ENCODE measurements at regions not wholly inside any gene's neighbourhood (a gene's known extent, or its start where the extent isn't known, plus 50 kb on each side); places are given as distances from the start of the nearest gene placed in this dataset.
"Not testable (repeated sequence)": the region's sequence is repeated elsewhere in the genome, so short reads cannot be mapped to it uniquely, and the experiment has no call there.

DNA sequence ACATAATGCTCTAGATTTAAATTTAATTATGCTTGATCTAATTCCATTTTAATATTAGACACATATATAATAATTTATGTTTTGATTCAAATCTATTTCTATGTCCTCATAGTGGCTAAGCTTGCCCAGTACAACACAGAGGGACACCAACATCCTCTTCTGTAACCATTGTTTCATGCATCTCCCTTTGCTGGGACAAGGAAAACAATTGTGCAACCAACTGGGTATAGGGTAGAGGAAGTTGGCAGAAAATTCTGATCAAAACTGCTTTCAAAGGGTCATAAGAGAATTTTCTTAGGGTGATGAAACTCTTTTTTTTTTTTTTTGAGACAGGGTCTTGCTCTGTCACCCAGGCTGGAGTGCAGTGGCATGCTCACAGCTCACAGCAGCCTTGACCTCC is 121.4 kb upstream of the SGO1 start:
- Histone ChIP-seq H3K27ac (ENCODE audit: insufficient read depth, low read length, poor library complexity, severe bottlenecking) (no peak overlapping the region), H3K27me3 (replicated peaks; ENCODE audit: control insufficient read depth, insufficient read depth, low read length, poor library complexity, severe bottlenecking) (no peaks in the 10 kb centered on the region), H3K36me3 (ENCODE audit: control insufficient read depth, insufficient read depth, low read length) (no peaks in the 10 kb centered on the region), H3K9me3 (ENCODE audit: control insufficient read depth, low read length) (no peaks in the 10 kb centered on the region), H3K4me1 (ENCODE audit: control insufficient read depth, insufficient read depth, low read length, poor library complexity, severe bottlenecking) (no peaks in the 10 kb centered on the region), H3K4me3 (ENCODE audit: insufficient read depth, low read depth, low read length, poor library complexity, severe bottlenecking) (no peak overlapping the region)
- no peak for DNase-seq

DNA sequence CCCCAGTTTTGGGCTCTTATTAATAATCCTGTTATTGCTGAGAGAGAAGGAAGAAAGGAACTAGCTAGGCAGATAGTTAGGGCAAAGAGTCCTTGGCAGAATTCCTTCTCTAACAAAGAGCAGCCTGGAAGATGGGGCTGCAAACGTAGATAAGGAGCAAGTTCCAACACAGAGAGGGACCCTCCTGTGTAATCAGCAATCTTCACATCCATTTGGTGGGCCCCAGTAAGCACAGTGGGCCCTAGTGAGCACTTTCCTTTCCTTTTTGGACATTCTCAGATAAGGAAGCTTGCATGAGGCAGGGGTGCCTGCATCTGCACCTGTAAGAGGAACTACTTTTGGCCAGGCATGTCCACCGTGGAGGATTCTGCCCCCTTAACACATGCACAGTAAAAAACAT is 119.6 kb upstream of the SGO1 start:
- no peaks in the 10 kb centered on the region for H3K4me1 ChIP-seq (ENCODE audit: control insufficient read depth, insufficient read depth, low read length, poor library complexity, severe bottlenecking)
- H3K4me3 ChIP-seq (ENCODE audit: insufficient read depth, low read depth, low read length, poor library complexity, severe bottlenecking) = no peak overlapping the region
- no peaks in the 10 kb centered on the region for H3K27me3 ChIP-seq (replicated peaks; ENCODE audit: control insufficient read depth, insufficient read depth, low read length, poor library complexity, severe bottlenecking)
- no peaks in the 10 kb centered on the region for H3K36me3 ChIP-seq (ENCODE audit: control insufficient read depth, insufficient read depth, low read length)
- H3K9me3 ChIP-seq (ENCODE audit: control insufficient read depth, low read length) = no peaks in the 10 kb centered on the region
- DNase-seq = no peak
- no peak overlapping the region for H3K27ac ChIP-seq (ENCODE audit: insufficient read depth, low read length, poor library complexity, severe bottlenecking)

DNA sequence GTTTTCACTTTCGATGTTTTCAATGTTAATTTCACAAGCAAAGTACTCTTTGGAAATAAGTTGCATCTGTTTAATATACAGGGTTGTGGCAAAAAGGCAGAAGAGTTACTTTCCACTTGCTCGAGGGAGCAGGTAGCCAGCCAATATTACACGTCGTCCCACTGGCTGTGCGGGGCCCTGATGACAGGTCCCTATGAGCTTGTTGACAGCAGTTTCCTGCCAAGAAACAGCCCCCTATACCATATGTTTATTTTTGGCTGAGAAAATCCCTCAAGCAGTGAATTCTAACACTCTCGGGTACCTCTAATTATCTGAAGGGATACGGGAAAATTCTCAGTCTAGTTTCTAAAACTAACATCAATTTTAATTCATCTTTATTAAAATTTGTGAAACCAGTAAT is 116.8 kb upstream of the SGO1 start:
- Histone ChIP-seq H3K27me3 (replicated peaks; ENCODE audit: control insufficient read depth, insufficient read depth, low read length, poor library complexity, severe bottlenecking) (no peaks in the 10 kb centered on the region), H3K9me3 (ENCODE audit: control insufficient read depth, low read length) (no peaks in the 10 kb centered on the region), H3K27ac (ENCODE audit: insufficient read depth, low read length, poor library complexity, severe bottlenecking) (no peak overlapping the region), H3K4me3 (ENCODE audit: insufficient read depth, low read depth, low read length, poor library complexity, severe bottlenecking) (no peak overlapping the region), H3K4me1 (ENCODE audit: control insufficient read depth, insufficient read depth, low read length, poor library complexity, severe bottlenecking) (no peaks in the 10 kb centered on the region), H3K36me3 (ENCODE audit: control insufficient read depth, insufficient read depth, low read length) (no peaks in the 10 kb centered on the region)
- no peak for DNase-seq

DNA sequence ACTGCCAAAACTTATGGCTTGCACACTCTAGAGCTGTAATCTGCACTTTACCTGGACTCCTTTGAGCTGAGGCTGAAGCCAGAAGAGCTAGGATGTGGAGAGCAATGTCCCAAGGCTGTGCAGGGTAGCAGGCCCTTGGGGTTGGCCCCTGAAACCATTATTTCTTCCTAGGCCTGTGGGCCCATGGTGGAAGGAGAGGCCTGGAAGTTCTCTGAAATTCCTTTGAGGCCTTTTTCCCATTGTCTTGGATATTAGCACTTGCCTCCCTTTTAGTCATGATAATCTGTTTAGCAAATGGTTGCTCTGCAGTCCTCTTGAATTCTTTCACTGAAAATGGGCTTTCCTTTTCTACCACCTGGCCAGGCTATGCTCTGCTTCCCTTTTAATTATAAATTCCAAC is 102.0 kb upstream of the SGO1 start:
- H3K4me3 ChIP-seq (ENCODE audit: insufficient read depth, low read depth, low read length, poor library complexity, severe bottlenecking) = no peak overlapping the region
- H3K27ac ChIP-seq (ENCODE audit: insufficient read depth, low read length, poor library complexity, severe bottlenecking) = no peak overlapping the region
- H3K27me3 ChIP-seq (replicated peaks; ENCODE audit: control insufficient read depth, insufficient read depth, low read length, poor library complexity, severe bottlenecking) = no peaks in the 10 kb centered on the region
- H3K9me3 ChIP-seq (ENCODE audit: control insufficient read depth, low read length) = peaks cover 6% of the 10 kb centered on the region
- DNase-seq = no peak
- no peaks in the 10 kb centered on the region for H3K36me3 ChIP-seq (ENCODE audit: control insufficient read depth, insufficient read depth, low read length)
- H3K4me1 ChIP-seq (ENCODE audit: control insufficient read depth, insufficient read depth, low read length, poor library complexity, severe bottlenecking) = no peaks in the 10 kb centered on the region

DNA sequence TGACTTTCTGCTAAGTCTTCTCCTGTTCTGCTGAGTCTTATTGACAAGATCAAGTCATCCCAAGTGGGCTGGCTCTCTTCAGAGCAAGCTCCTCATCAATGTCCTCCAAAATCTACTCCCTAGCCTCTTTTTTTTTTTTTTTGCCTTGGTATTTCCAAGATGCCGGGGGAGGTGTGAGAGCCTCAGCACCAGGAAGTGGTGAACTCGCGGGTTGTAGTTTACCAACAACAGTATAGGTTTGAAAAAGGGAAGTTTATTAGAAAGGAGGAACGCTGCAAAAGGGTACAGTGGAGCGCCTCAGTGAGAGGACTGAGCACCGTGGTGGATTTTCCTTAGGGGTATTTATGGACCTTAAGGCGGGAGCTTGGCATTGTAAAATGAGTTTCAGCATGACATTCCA is 94.3 kb upstream of the SGO1 start:
- H3K4me1 ChIP-seq (ENCODE audit: control insufficient read depth, insufficient read depth, low read length, poor library complexity, severe bottlenecking) = no peaks in the 10 kb centered on the region
- no peaks in the 10 kb centered on the region for H3K27me3 ChIP-seq (replicated peaks; ENCODE audit: control insufficient read depth, insufficient read depth, low read length, poor library complexity, severe bottlenecking)
- no peaks in the 10 kb centered on the region for H3K36me3 ChIP-seq (ENCODE audit: control insufficient read depth, insufficient read depth, low read length)
- no peak overlapping the region for H3K4me3 ChIP-seq (ENCODE audit: insufficient read depth, low read depth, low read length, poor library complexity, severe bottlenecking)
- H3K9me3 ChIP-seq (ENCODE audit: control insufficient read depth, low read length) = no peaks in the 10 kb centered on the region
- DNase-seq = no peak
- H3K27ac ChIP-seq (ENCODE audit: insufficient read depth, low read length, poor library complexity, severe bottlenecking) = no peak overlapping the region

DNA sequence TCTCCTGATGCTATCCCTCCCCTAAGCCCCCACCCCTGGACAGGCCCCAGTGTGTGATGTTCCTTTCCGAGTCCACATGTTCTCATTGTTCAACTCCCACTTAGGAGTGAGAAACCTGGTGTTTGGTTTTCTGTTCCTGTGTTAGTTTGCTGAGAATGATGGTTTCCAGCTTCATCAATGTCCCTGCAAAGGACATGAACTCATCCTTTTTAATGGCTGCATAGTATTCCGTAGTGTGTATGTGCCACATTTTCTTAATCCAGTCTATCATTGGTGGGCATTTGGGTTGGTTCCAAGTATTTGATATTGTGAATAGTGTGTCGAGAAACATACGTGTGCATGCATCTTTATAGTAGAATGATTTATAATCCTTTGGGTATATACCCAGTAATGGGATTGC is 80.0 kb upstream of the SGO1 start:
- H3K36me3 ChIP-seq (ENCODE audit: control insufficient read depth, insufficient read depth, low read length); H3K4me1 ChIP-seq (ENCODE audit: control insufficient read depth, insufficient read depth, low read length, poor library complexity, severe bottlenecking); H3K27me3 ChIP-seq (replicated peaks; ENCODE audit: control insufficient read depth, insufficient read depth, low read length, poor library complexity, severe bottlenecking); H3K27ac ChIP-seq (ENCODE audit: insufficient read depth, low read length, poor library complexity, severe bottlenecking); DNase-seq; H3K9me3 ChIP-seq (ENCODE audit: control insufficient read depth, low read length); H3K4me3 ChIP-seq (ENCODE audit: insufficient read depth, low read depth, low read length, poor library complexity, severe bottlenecking): not testable (repeated sequence)

DNA sequence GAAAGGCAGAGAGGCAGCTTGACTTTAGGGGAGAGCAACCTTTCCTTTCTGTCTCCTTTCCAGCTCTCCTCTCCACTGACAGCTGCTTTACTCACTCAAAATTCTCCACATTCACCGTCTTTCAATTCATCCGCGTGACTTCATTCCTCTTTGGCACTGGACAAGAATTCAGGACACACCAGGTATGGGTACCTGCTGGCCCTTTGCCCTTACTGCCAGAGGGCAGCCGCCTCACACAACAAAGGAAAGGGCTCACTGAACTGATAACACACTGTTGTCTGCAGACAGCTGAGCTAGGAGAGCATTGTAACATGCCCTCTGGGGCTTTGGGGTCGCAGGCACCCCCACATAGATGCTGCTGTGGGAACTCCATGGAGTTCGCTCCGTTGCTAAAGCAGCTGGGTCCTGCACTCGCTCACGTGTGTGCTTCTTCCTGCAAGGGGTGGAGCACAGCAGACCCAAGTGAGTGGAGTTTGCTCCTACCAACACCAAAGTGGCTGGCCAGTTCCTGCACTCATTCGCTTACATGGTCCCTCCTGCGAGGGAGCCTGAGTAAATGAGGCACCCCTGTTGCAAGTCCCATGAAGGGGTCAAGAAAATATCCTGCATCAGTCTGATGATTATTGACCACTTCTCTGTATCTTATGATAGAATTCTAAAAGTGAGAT is 79.0 kb upstream of the SGO1 start:
- no peaks in the 10 kb centered on the region for H3K4me1 ChIP-seq (ENCODE audit: control insufficient read depth, insufficient read depth, low read length, poor library complexity, severe bottlenecking)
- no peaks in the 10 kb centered on the region for H3K36me3 ChIP-seq (ENCODE audit: control insufficient read depth, insufficient read depth, low read length)
- no peak overlapping the region for H3K4me3 ChIP-seq (ENCODE audit: insufficient read depth, low read depth, low read length, poor library complexity, severe bottlenecking)
- no peaks in the 10 kb centered on the region for H3K9me3 ChIP-seq (ENCODE audit: control insufficient read depth, low read length)
- DNase-seq = no peak
- no peak overlapping the region for H3K27ac ChIP-seq (ENCODE audit: insufficient read depth, low read length, poor library complexity, severe bottlenecking)
- H3K27me3 ChIP-seq (replicated peaks; ENCODE audit: control insufficient read depth, insufficient read depth, low read length, poor library complexity, severe bottlenecking) = no peaks in the 10 kb centered on the region

DNA sequence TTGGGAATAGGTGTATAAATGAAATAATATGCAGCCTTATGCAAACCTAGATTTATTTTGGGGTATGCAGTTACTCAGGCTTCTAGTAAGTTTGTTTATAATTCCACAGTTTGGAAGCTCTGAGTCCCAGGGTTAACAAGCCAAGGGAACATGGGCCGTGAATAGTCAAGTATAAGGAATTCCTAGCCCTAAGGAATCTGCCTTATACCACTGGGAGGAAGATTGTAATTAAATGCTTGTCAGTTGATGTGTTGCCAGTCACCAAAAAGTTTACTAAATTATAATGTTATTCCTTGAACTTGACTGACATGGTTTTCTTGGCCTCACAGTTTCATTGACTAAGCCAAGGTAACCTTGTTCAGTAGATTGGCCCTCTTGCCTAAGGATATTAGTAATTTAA is 72.4 kb upstream of the SGO1 start:
- Histone ChIP-seq H3K27me3 (replicated peaks; ENCODE audit: control insufficient read depth, insufficient read depth, low read length, poor library complexity, severe bottlenecking) (no peaks in the 10 kb centered on the region), H3K27ac (ENCODE audit: insufficient read depth, low read length, poor library complexity, severe bottlenecking) (no peak overlapping the region), H3K36me3 (ENCODE audit: control insufficient read depth, insufficient read depth, low read length) (no peaks in the 10 kb centered on the region), H3K4me1 (ENCODE audit: control insufficient read depth, insufficient read depth, low read length, poor library complexity, severe bottlenecking) (no peaks in the 10 kb centered on the region), H3K9me3 (ENCODE audit: control insufficient read depth, low read length) (no peaks in the 10 kb centered on the region), H3K4me3 (ENCODE audit: insufficient read depth, low read depth, low read length, poor library complexity, severe bottlenecking) (no peak overlapping the region)
- DNase-seq = no peak

DNA sequence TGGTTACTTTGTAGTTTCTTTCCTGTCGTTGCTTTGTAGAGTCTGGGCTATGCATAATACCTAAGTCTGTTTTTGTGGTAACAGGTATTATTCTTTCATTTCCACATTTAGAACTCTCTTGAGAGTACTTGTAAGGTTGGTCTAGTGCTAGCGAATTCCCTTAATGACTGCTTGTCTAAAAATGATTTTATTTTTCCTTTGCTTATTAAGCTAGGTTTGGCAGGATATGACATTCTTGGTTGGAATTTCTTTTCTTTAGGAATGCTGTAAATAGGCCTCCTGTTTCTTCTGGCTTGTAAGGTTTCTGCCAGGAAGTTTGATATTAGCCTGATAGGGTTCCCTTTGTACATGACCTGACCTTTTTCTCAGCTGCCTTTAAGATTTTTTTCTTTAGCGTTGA is 70.1 kb upstream of the SGO1 start:
- Histone ChIP-seq H3K27me3 (replicated peaks; ENCODE audit: control insufficient read depth, insufficient read depth, low read length, poor library complexity, severe bottlenecking) (no peaks in the 10 kb centered on the region), H3K9me3 (ENCODE audit: control insufficient read depth, low read length) (no peaks in the 10 kb centered on the region), H3K4me3 (ENCODE audit: insufficient read depth, low read depth, low read length, poor library complexity, severe bottlenecking) (no peak overlapping the region), H3K27ac (ENCODE audit: insufficient read depth, low read length, poor library complexity, severe bottlenecking) (no peak overlapping the region), H3K4me1 (ENCODE audit: control insufficient read depth, insufficient read depth, low read length, poor library complexity, severe bottlenecking) (no peaks in the 10 kb centered on the region), H3K36me3 (ENCODE audit: control insufficient read depth, insufficient read depth, low read length) (no peaks in the 10 kb centered on the region)
- DNase-seq = no peak

DNA sequence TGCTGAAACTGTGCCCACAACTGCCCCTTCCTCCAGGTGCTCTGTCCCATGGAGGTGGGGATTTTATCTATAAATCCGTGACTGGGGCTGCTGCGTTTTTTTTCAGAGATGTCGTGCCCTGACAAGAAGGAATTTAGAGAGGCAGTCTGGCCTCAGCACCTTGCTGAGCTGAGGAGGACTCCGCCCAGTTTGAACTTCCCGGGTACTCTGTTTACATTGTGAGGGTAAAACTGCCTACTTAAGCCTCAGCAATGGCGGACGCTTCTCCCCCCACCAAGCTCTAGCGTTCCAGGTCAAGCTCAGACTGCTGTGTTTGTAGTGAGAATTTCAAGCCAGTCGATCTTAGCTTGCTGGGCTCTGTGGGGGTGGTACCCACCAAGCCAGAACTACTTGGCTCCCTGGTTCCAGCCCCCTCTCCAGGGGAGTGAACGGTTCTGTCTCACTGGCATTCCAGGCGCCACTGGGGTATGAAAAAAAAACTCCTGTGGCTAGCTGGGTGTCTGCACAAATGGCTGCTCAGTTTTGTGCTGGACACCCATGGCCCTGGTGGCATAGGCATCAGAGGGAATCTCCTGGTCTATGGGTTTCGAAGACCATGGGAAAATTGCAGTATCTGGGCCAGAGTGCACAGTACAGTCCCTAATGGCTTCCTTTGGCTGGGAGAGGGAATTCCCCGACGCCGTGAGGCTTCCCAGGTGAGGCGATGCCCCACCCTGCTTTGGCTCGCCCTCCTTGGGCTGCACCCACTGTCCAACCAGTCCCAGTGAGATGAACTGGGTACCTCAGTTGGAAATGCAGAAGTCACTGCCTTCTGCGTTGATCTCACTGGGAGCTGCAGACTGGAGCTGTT is 68.5 kb upstream of the SGO1 start:
- Histone ChIP-seq H3K4me3 (ENCODE audit: insufficient read depth, low read depth, low read length, poor library complexity, severe bottlenecking) (no peak overlapping the region), H3K27ac (ENCODE audit: insufficient read depth, low read length, poor library complexity, severe bottlenecking) (no peak overlapping the region), H3K27me3 (replicated peaks; ENCODE audit: control insufficient read depth, insufficient read depth, low read length, poor library complexity, severe bottlenecking) (no peaks in the 10 kb centered on the region), H3K4me1 (ENCODE audit: control insufficient read depth, insufficient read depth, low read length, poor library complexity, severe bottlenecking) (no peaks in the 10 kb centered on the region), H3K36me3 (ENCODE audit: control insufficient read depth, insufficient read depth, low read length) (no peaks in the 10 kb centered on the region), H3K9me3 (ENCODE audit: control insufficient read depth, low read length) (no peaks in the 10 kb centered on the region)
- DNase-seq = no peak

All from effector memory CD4-positive, alpha-beta T cell (primary cell).